HCT116 (cell line): ENCODE measurements at regions not wholly inside any gene's neighbourhood (a gene's known extent, or its start where the extent isn't known, plus 50 kb on each side); places are given as distances from the start of the nearest gene placed in this dataset.

Experiments
- ATAC-seq: fragments of 200-7000 bp; cut with Tn5 transposase; 2 replicates; pipeline ENCODE4 v1.9.1; 2020; ENCODE audit warnings: mild to moderate bottlenecking, moderate library complexity
- BruUV-seq: library from RNA; stranded (reverse); fragments of 400-500 nt; replicated peaks from 2 replicates; lab custom pipeline; 2021; lab: Mats Ljungman, UMichigan
- CTCF ChIA-PET: fragments of 300-600 bp; sonication (Branson Sonifier 250); formaldehyde crosslinking; loops from one replicate; lab custom pipeline; 2021; ENCODE audit warnings: antibody characterized with exemption; lab: Charles Lee
- POLR2A ChIA-PET: fragments of 300-600, 350-600 bp; sonication (Branson Sonifier 250); formaldehyde crosslinking; loops from one replicate; lab custom pipeline; 2021; ENCODE audit warnings: antibody characterized with exemption; lab: Charles Lee
- RAD21 ChIA-PET, 2 experiments: fragments of 300-600 bp; sonication (Branson Sonifier 250); formaldehyde crosslinking; loops; one replicate each; lab custom pipeline; 2023; ENCODE audit warnings: low total read pairs in 2 of 2; ENCODE audit not compliant: uncharacterized antibody in 2 of 2, unreplicated experiment in 2 of 2, low non-redundant PET in 1 of 2; lab: Charles Lee
- DNase-seq: peaks from one replicate; pipeline ENCODE4 v3.0.0-alpha.2; 2010; ENCODE audit warnings: low read depth, low spot score
- H2AFZ ChIP-seq: fragments of 200-600 bp; shearing (Covaris generic), sonication (generic); 2 replicates; pipeline ENCODE4 v1.6.1; 2017; ENCODE audit warnings: low read depth, mixed run types, mixed read lengths, antibody characterized with exemption, low read length; ENCODE audit not compliant: poor library complexity, severe bottlenecking
- H3K27ac ChIP-seq: 2 replicates; pipeline ENCODE4 v1.5.1; 2012; ENCODE audit warnings: low read depth, low read length
- H3K27me3 ChIP-seq: fragments of 200-600 bp; sonication (generic); 2 replicates; pipeline ENCODE4 v1.6.1; 2016; ENCODE audit warnings: mixed run types, low read length, mixed read lengths; ENCODE audit not compliant: insufficient read depth
- H3K36me3 ChIP-seq, 2 experiments: fragments of 200-500 bp in 1 of 2; fragments of 200-600 bp in 1 of 2; sonication (Bioruptor generic) in 1 of 2; sonication (generic) in 1 of 2; 2 replicates each; pipeline versions ENCODE4 v1.5.1 to v1.6.1; 2014 to 2016; ENCODE audit warnings: low read length in 2 of 2, inconsistent platforms in 1 of 2, mixed read lengths in 1 of 2, mixed run types in 1 of 2; ENCODE audit not compliant: insufficient read depth in 2 of 2, control insufficient read depth in 1 of 2
- H3K4me1 ChIP-seq, 2 experiments: fragments of 200-600 bp in 1 of 2; sonication (generic) in 1 of 2; 2 replicates each; pipeline versions ENCODE4 v1.5.1 to v1.6.1; 2012 to 2017; ENCODE audit warnings: low read length in 2 of 2, inconsistent platforms in 1 of 2, mild to moderate bottlenecking in 1 of 2, mixed read lengths in 1 of 2, mixed run types in 1 of 2, moderate library complexity in 1 of 2; ENCODE audit not compliant: insufficient read depth in 2 of 2, control insufficient read depth in 1 of 2
- H3K4me2 ChIP-seq: fragments of 200-600 bp; sonication (generic); 2 replicates; pipeline ENCODE4 v1.6.1; 2017; ENCODE audit warnings: mixed run types, low read length, mixed read lengths
- H3K4me3 ChIP-seq, 2 experiments: fragments of 200-600 bp in 1 of 2; sonication (generic) in 1 of 2; replicated peaks in 1 of 2; 2 replicates each; pipeline ENCODE4 v1.5.1; 2011 to 2016; ENCODE audit warnings: low read length in 2 of 2, control low read depth in 1 of 2, low read depth in 1 of 2, mild to moderate bottlenecking in 1 of 2, mixed read lengths in 1 of 2, mixed run types in 1 of 2
- H3K79me2 ChIP-seq: fragments of 200-600 bp; sonication (generic); 2 replicates; pipeline ENCODE4 v1.6.1; 2017; ENCODE audit warnings: mild to moderate bottlenecking, mixed run types, low read length, moderate library complexity, mixed read lengths; ENCODE audit not compliant: insufficient read depth
- H3K9ac ChIP-seq: fragments of 200-600 bp; sonication (generic); 2 replicates; pipeline ENCODE4 v1.6.1; 2016; ENCODE audit warnings: low read length, mixed read lengths
- H3K9me2 ChIP-seq: fragments of 200-600 bp; sonication (generic), shearing (Covaris generic); 2 replicates; pipeline ENCODE4 v1.6.1; 2017; ENCODE audit warnings: mixed run types, mild to moderate bottlenecking, moderate library complexity; ENCODE audit not compliant: insufficient read depth
- H3K9me3 ChIP-seq, 2 experiments: fragments of 200-500 bp in 1 of 2; fragments of 200-600 bp in 1 of 2; sonication (Bioruptor generic) in 1 of 2; sonication (generic) in 1 of 2; 2 replicates each; pipeline ENCODE4 v1.6.1; 2014 to 2017; ENCODE audit warnings: low read length in 2 of 2, mixed read lengths in 2 of 2, inconsistent platforms in 1 of 2, low read depth in 1 of 2, mild to moderate bottlenecking in 1 of 2, mixed run types in 1 of 2, moderate library complexity in 1 of 2; ENCODE audit not compliant: control insufficient read depth in 1 of 2, insufficient read depth in 1 of 2
- H4K20me1 ChIP-seq: fragments of 200-600 bp; sonication (generic), shearing (Covaris generic); 2 replicates; pipeline ENCODE4 v1.6.1; 2017; ENCODE audit warnings: mixed run types, mild to moderate bottlenecking, moderate library complexity; ENCODE audit not compliant: insufficient read depth
- CBX3 ChIP-seq: IDR thresholded peaks from 2 replicates; pipeline ENCODE4 v1.6.1; 2012; ENCODE audit warnings: low read depth
- CEBPB ChIP-seq: IDR thresholded peaks from 2 replicates; pipeline ENCODE4 v1.6.1; 2012; ENCODE audit warnings: low read depth
- EGR1 ChIP-seq: IDR thresholded peaks from 2 replicates; pipeline ENCODE4 v1.6.1; 2012; ENCODE audit warnings: low read depth
- EZH2 ChIP-seq: fragments of 200-600 bp; sonication (generic); IDR thresholded peaks from 2 replicates; pipeline ENCODE4 v1.6.1; 2017; ENCODE audit warnings: antibody characterized with exemption, mixed run types
- EZH2phosphoT487 ChIP-seq: fragments of 200-600 bp; IDR thresholded peaks from 2 replicates; pipeline ENCODE4 v1.6.1; 2018; ENCODE audit warnings: antibody characterized with exemption, borderline replicate concordance
- FOSL1 ChIP-seq: IDR thresholded peaks from 2 replicates; pipeline ENCODE4 v1.6.1; 2012; ENCODE audit warnings: low read depth
- POLR2A ChIP-seq: IDR thresholded peaks from 2 replicates; pipeline ENCODE4 v1.7.0; 2011; ENCODE audit warnings: borderline replicate concordance; ENCODE audit not compliant: insufficient read depth, insufficient read length; ENCODE audit errors: extremely low read depth
- POLR2AphosphoS5 ChIP-seq: IDR thresholded peaks from 2 replicates; pipeline ENCODE4 v1.6.1; 2011; ENCODE audit warnings: mild to moderate bottlenecking, low read depth, low read length, moderate library complexity
- SIN3A ChIP-seq: IDR thresholded peaks from 2 replicates; pipeline ENCODE4 v1.6.1; 2012; ENCODE audit warnings: low read depth
- SRF ChIP-seq: IDR thresholded peaks from 2 replicates; pipeline ENCODE4 v1.6.1; 2012; ENCODE audit warnings: low read depth
- TCF7L2 ChIP-seq: IDR thresholded peaks from 2 replicates; pipeline ENCODE4 v1.7.0; 2011; ENCODE audit warnings: borderline replicate concordance, inconsistent platforms; ENCODE audit not compliant: insufficient read depth, insufficient read length; ENCODE audit errors: extremely low read depth
- YY1 ChIP-seq: IDR thresholded peaks from 2 replicates; pipeline ENCODE4 v1.6.1; 2011; ENCODE audit warnings: low read length, low read depth, moderate library complexity, mild to moderate bottlenecking; ENCODE audit not compliant: insufficient replicate concordance; ENCODE audit errors: extremely low read depth
- ZFX ChIP-seq: fragments of 450-650 bp; IDR thresholded peaks from 2 replicates; pipeline ENCODE4 v1.6.1; 2017
- ZNF274 ChIP-seq: fragments of 200-500 bp; sonication (Bioruptor generic); IDR thresholded peaks from 2 replicates; pipeline ENCODE4 v1.6.1; 2014; ENCODE audit warnings: mild to moderate bottlenecking, low read depth, low read length, inconsistent platforms
- intact Hi-C: fragments of 100-400 bp; cut with micrococcal nuclease; formaldehyde crosslinking; loops from 2 replicates; pipeline ENCODE4 v1.10.0; 2022
- TF ChIP-seq, protein P1 (sequence below), 3 experiments: fragments of 200-600 bp in 1 of 3; sonication (generic) in 1 of 3; IDR thresholded peaks in 2 of 3; conservative IDR thresholded peaks in 1 of 3; 2 replicates each; pipeline ENCODE4 v1.5.1; 2012 to 2017; ENCODE audit warnings: low read depth in 2 of 3, low read length in 2 of 3, antibody characterized with exemption in 1 of 3, borderline replicate concordance in 1 of 3, control low read depth in 1 of 3, mild to moderate bottlenecking in 1 of 3, mixed read lengths in 1 of 3, mixed run types in 1 of 3, moderate library complexity in 1 of 3; ENCODE audit not compliant: insufficient read depth in 1 of 3
- TF ChIP-seq, protein P2 (sequence below): IDR thresholded peaks from 2 replicates; pipeline ENCODE4 v1.6.1; 2011; ENCODE audit warnings: mild to moderate bottlenecking, low read length, moderate library complexity; ENCODE audit not compliant: insufficient replicate concordance; ENCODE audit errors: extremely low read depth
- TF ChIP-seq, protein P3 (sequence below): IDR thresholded peaks from 2 replicates; pipeline ENCODE4 v1.6.1; 2012

DNA sequence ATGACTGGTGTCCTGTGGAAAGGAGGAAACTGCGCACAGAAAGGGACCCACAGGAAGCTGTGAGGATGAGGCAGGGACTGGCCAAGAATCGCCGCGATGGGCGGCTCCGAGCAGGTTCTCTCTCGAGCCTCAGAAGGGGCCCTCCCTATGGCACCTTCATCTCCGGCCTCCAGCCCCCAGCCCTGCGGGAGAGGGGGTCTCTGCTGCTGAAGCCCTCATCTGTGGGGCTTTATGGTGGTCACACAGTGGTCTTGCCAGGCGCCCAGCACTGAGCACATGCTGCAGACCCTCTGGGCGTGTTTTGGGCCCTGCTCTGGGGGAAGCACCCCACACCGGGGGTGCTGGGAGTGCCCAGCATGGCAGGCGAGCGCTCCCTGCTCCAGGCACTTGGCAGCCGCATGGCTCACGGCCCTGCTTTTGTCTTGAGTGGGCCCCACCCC, 86.6 kb upstream of the ACTRT2 start:
- Histone ChIP-seq H3K27me3 (no peaks in the 10 kb centered on the region), H3K36me3 (no peaks in the 10 kb centered on the region), H4K20me1 (no peaks in the 10 kb centered on the region), H3K9me2 (no peaks in the 10 kb centered on the region), H3K4me3 (no peak overlapping the region), H3K4me1 (no peaks in the 10 kb centered on the region)
- POLR2A ChIA-PET = no interaction called here
- DNase-seq = no peak
- intact Hi-C loops = no loop called here
- no peak for ATAC-seq
- TF ChIP-seq EZH2phosphoT487 (no peak), SIN3A (no peak), YY1 (no peak), FOSL1 (no peak), POLR2AphosphoS5 (no peak), POLR2A (no peak), CEBPB (no peak), ZNF274 (no peak), ZFX (no peak), TCF7L2 (no peak), CBX3 (no peak), EGR1 (no peak), EZH2 (no peak), SRF (no peak)
- TF ChIP-seq, protein P1, sequence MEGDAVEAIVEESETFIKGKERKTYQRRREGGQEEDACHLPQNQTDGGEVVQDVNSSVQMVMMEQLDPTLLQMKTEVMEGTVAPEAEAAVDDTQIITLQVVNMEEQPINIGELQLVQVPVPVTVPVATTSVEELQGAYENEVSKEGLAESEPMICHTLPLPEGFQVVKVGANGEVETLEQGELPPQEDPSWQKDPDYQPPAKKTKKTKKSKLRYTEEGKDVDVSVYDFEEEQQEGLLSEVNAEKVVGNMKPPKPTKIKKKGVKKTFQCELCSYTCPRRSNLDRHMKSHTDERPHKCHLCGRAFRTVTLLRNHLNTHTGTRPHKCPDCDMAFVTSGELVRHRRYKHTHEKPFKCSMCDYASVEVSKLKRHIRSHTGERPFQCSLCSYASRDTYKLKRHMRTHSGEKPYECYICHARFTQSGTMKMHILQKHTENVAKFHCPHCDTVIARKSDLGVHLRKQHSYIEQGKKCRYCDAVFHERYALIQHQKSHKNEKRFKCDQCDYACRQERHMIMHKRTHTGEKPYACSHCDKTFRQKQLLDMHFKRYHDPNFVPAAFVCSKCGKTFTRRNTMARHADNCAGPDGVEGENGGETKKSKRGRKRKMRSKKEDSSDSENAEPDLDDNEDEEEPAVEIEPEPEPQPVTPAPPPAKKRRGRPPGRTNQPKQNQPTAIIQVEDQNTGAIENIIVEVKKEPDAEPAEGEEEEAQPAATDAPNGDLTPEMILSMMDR (IDR thresholded peaks at IDR 0.05 in 2 of 3, conservative IDR thresholded peaks at IDR 0.05 in 1 of 3; ENCODE audit: borderline replicate concordance in 1 of 3, insufficient read depth in 1 of 3, low read depth in 2 of 3, low read length in 2 of 3) = no peak
- TF ChIP-seq, protein P2, sequence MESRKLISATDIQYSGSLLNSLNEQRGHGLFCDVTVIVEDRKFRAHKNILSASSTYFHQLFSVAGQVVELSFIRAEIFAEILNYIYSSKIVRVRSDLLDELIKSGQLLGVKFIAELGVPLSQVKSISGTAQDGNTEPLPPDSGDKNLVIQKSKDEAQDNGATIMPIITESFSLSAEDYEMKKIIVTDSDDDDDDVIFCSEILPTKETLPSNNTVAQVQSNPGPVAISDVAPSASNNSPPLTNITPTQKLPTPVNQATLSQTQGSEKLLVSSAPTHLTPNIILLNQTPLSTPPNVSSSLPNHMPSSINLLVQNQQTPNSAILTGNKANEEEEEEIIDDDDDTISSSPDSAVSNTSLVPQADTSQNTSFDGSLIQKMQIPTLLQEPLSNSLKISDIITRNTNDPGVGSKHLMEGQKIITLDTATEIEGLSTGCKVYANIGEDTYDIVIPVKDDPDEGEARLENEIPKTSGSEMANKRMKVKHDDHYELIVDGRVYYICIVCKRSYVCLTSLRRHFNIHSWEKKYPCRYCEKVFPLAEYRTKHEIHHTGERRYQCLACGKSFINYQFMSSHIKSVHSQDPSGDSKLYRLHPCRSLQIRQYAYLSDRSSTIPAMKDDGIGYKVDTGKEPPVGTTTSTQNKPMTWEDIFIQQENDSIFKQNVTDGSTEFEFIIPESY = no peak
- TF ChIP-seq, protein P3, sequence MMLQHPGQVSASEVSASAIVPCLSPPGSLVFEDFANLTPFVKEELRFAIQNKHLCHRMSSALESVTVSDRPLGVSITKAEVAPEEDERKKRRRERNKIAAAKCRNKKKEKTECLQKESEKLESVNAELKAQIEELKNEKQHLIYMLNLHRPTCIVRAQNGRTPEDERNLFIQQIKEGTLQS = no peak
- TF ChIP-seq, all 23 proteins: peak for 0
- no TSS peak for BruUV-seq
- Histone ChIP-seq H3K9me3 (no peaks in the 10 kb centered on the region), H2AFZ (no peak overlapping the region), H3K79me2 (no peaks in the 10 kb centered on the region), H3K27ac (no peak overlapping the region), H3K9ac (no peak overlapping the region), H3K4me2 (no peak overlapping the region)
- RAD21 ChIA-PET = no interaction called here
- CTCF ChIA-PET = no interaction called here
